CD14-positive monocyte (primary cell): ENCODE measurements at regions not wholly inside any gene's neighbourhood (a gene's known extent, or its start where the extent isn't known, plus 50 kb on each side); places are given as distances from the start of the nearest gene placed in this dataset.

Source experiments
- DNase-seq, 3 donors: peaks; one replicate each; pipeline ENCODE4 v3.0.0-alpha.2; 2011 to 2022
- H2AFZ ChIP-seq: 2 replicates; pipeline ENCODE4 v1.6.0; 2012; ENCODE audit warnings: mild to moderate bottlenecking, low read depth, low read length, inconsistent platforms; ENCODE audit not compliant: insufficient read depth, poor library complexity, severe bottlenecking
- H3K27ac ChIP-seq, 2 donors: 1 replicate in 1 of 2; 2 replicates in 1 of 2; pipeline ENCODE4 v1.5.1; 2012 to 2013; ENCODE audit warnings: low read length in 2 of 2, control low read depth in 1 of 2, inconsistent platforms in 1 of 2, low read depth in 1 of 2, mild to moderate bottlenecking in 1 of 2
- H3K27me3 ChIP-seq, 2 donors: one replicate each; pipeline versions ENCODE4 v1.6.0 to v1.6.1; 2011 to 2013; ENCODE audit warnings: low read length in 2 of 2; ENCODE audit not compliant: control insufficient read depth in 2 of 2, insufficient read depth in 2 of 2
- H3K36me3 ChIP-seq, 2 donors: replicated peaks in 1 of 2; 1 replicate in 1 of 2; 2 replicates in 1 of 2; pipeline versions ENCODE4 v1.5.1 to v1.6.1; 2012 to 2013; ENCODE audit warnings: low read length in 2 of 2, control low read depth in 1 of 2, inconsistent platforms in 1 of 2, mild to moderate bottlenecking in 1 of 2; ENCODE audit not compliant: insufficient read depth in 2 of 2, control insufficient read depth in 1 of 2
- H3K4me1 ChIP-seq, 2 donors: 1 replicate in 1 of 2; 2 replicates in 1 of 2; pipeline versions ENCODE4 v1.5.1 to v1.6.1; 2012 to 2013; ENCODE audit warnings: low read length in 2 of 2, control low read depth in 1 of 2, inconsistent platforms in 1 of 2, mild to moderate bottlenecking in 1 of 2, moderate library complexity in 1 of 2; ENCODE audit not compliant: insufficient read depth in 2 of 2, control insufficient read depth in 1 of 2
- H3K4me2 ChIP-seq: replicated peaks from 2 replicates; pipeline ENCODE3; 2012; ENCODE audit warnings: low read length, moderate library complexity, mild to moderate bottlenecking; ENCODE audit not compliant: poor library complexity, severe bottlenecking; ENCODE audit errors: extremely low read depth
- H3K4me3 ChIP-seq, 3 experiments: fragments of 200-600 bp in 1 of 3; sonication (generic) in 1 of 3; replicated peaks in 1 of 3; 1 replicate in 2 of 3; 2 replicates in 1 of 3; pipeline ENCODE4 v1.5.1; 2011 to 2013; ENCODE audit warnings: low read length in 3 of 3, mild to moderate bottlenecking in 3 of 3, control low read depth in 2 of 3, low read depth in 2 of 3, inconsistent platforms in 1 of 3, moderate library complexity in 1 of 3
- H3K79me2 ChIP-seq: 2 replicates; pipeline ENCODE4 v1.6.0; 2012; ENCODE audit warnings: mild to moderate bottlenecking, control low read depth, inconsistent platforms, low read length, moderate library complexity; ENCODE audit not compliant: insufficient read depth
- H3K9ac ChIP-seq: 2 replicates; pipeline ENCODE4 v1.6.0; 2017; ENCODE audit warnings: low read length, mild to moderate bottlenecking; ENCODE audit not compliant: insufficient read depth, poor library complexity, severe bottlenecking
- H3K9me3 ChIP-seq, 2 donors: replicated peaks in 1 of 2; 1 replicate in 1 of 2; 2 replicates in 1 of 2; pipeline versions ENCODE4 v1.5.1 to v1.6.1; 2012 to 2013; ENCODE audit warnings: low read length in 2 of 2, control low read depth in 1 of 2; ENCODE audit not compliant: control insufficient read depth in 1 of 2, insufficient read depth in 1 of 2
- H4K20me1 ChIP-seq: 2 replicates; pipeline ENCODE4 v1.6.0; 2012; ENCODE audit warnings: mild to moderate bottlenecking, low read length, control low read depth, moderate library complexity; ENCODE audit not compliant: insufficient read depth
- H3K27ac Mint-ChIP-seq, 7 donors: one replicate each; pipeline ENCODE4 v1.8.0; 2020; ENCODE audit warnings: mild to moderate bottlenecking in 7 of 7, mixed read lengths in 7 of 7, moderate library complexity in 6 of 7, inconsistent platforms in 2 of 7
- H3K27me3 Mint-ChIP-seq, 3 donors: one replicate each; pipeline ENCODE4 v1.8.0; 2021 to 2022; ENCODE audit warnings: low read depth in 3 of 3, mild to moderate bottlenecking in 3 of 3, mixed read lengths in 3 of 3, moderate library complexity in 3 of 3, inconsistent platforms in 1 of 3
- H3K36me3 Mint-ChIP-seq, 2 donors: one replicate each; pipeline ENCODE4 v1.8.0; 2020; ENCODE audit warnings: mixed read lengths in 2 of 2, inconsistent platforms in 1 of 2, mild to moderate bottlenecking in 1 of 2
- H3K4me1 Mint-ChIP-seq: one replicate; pipeline ENCODE4 v1.8.0; 2020; ENCODE audit warnings: mild to moderate bottlenecking, mixed read lengths
- H3K4me3 Mint-ChIP-seq, 2 donors: one replicate each; pipeline ENCODE4 v1.8.0; 2020; ENCODE audit warnings: mild to moderate bottlenecking in 2 of 2, mixed read lengths in 2 of 2, moderate library complexity in 1 of 2
- H3K9me3 Mint-ChIP-seq, 7 donors: one replicate each; pipeline ENCODE4 v1.8.0; 2020 to 2022; ENCODE audit warnings: mixed read lengths in 7 of 7, mild to moderate bottlenecking in 6 of 7, moderate library complexity in 6 of 7, inconsistent platforms in 2 of 7
- WGBS: methylation state at CpG from one replicate; pipeline ENCODE4 v1.1.5; 2013; ENCODE audit warnings: missing lambda C conversion rate; ENCODE audit not compliant: insufficient coverage; 5-methylcytosine and 5-hydroxymethylcytosine counted together
- intact Hi-C, 2 donors: fragments of 100-400 bp; cut with micrococcal nuclease; formaldehyde crosslinking; loops; one replicate each; pipeline versions ENCODE4 v1.15.0 to v1.15.1; 2023
- TF ChIP-seq, protein P1 (sequence below): fragments of 200-600 bp; IDR thresholded peaks from one replicate; pipeline ENCODE4 v1.8.0; 2022; ENCODE audit warnings: antibody characterized with exemption, mild to moderate bottlenecking

DNA sequence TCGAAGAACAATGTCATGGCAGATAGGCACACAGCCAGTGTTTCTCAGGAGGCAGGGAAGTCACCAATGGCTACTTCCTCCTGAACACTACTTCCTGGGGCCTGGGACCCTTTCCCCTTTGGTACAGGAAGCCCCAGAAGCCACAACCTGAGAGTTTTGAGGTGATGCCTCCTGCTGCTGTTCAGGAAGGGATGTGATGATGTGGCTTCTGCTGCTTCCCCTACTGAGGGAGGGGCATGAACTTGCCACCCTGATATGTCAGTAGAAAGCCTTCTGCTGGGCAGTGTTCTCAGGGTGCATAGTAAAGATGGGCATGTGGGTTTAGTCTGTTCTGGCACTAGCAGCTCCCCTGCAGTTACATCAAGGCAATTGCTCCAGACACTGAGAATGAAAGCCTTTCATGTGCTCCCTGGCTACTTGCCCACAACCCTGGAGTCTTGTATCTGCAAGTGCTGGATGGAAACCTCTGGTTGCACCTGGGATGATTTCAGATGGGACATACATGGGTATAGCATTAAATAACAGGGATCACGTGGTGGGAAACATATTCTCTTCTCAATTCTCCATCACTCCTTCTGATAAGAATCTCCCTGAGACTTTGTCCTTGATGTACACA, 69.3 kb downstream of the ADRA2A start:
- Mint-ChIP-seq H3K4me3 (no peak overlapping the region), H3K27ac (no peak overlapping the region), H3K27me3 (peaks cover 0 to 5% (median 3%) of the 10 kb centered on the region in 3 donors), H3K9me3 (peaks cover 0 to 3% (median 0%) of the 10 kb centered on the region in 7 donors), H3K4me1 (no peaks in the 10 kb centered on the region), H3K36me3 (no peaks in the 10 kb centered on the region)
- Histone ChIP-seq H3K4me3 (no peak overlapping the region), H4K20me1 (no peaks in the 10 kb centered on the region), H3K79me2 (no peaks in the 10 kb centered on the region), H2AFZ (no peak overlapping the region), H3K27ac (no peak overlapping the region), H3K4me1 (no peaks in the 10 kb centered on the region), H3K9ac (no peak overlapping the region), H3K27me3 (no peaks in the 10 kb centered on the region), H3K36me3 (no peaks in the 10 kb centered on the region), H3K4me2 (no peak overlapping the region), H3K9me3 (no peaks in the 10 kb centered on the region)
- no CpG with 5 or more reads among the region's 2 CpGs for WGBS
- DNase-seq = no peak
- intact Hi-C loops = no loop called here
- TF ChIP-seq, protein P1, sequence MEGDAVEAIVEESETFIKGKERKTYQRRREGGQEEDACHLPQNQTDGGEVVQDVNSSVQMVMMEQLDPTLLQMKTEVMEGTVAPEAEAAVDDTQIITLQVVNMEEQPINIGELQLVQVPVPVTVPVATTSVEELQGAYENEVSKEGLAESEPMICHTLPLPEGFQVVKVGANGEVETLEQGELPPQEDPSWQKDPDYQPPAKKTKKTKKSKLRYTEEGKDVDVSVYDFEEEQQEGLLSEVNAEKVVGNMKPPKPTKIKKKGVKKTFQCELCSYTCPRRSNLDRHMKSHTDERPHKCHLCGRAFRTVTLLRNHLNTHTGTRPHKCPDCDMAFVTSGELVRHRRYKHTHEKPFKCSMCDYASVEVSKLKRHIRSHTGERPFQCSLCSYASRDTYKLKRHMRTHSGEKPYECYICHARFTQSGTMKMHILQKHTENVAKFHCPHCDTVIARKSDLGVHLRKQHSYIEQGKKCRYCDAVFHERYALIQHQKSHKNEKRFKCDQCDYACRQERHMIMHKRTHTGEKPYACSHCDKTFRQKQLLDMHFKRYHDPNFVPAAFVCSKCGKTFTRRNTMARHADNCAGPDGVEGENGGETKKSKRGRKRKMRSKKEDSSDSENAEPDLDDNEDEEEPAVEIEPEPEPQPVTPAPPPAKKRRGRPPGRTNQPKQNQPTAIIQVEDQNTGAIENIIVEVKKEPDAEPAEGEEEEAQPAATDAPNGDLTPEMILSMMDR = no peak

DNA sequence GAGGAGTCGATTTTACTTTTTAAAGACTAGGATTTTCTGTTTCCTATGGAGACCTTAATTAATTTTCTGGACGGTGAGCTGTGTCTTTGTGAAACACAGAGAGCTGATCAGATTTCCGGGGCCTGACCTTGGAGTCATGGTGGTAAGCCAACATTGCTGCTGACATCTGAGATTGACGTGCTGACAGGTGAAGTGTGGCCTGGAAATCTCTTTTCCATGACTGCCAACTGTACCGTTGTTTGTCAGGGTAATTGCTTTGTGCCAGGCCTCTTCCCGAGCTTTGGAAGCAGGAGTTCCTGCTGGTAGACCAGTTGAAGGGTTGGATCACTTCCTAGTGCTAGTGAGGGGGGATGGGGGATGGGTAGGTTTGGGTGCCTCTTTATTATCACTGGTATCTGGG, 71.2 kb downstream of the ADRA2A start:
- H3K9me3 Mint-ChIP-seq = peaks cover 0 to 2% (median 0%) of the 10 kb centered on the region in 7 donors
- no peak overlapping the region for H3K27ac Mint-ChIP-seq
- no peaks in the 10 kb centered on the region for H3K9me3 ChIP-seq
- intact Hi-C loops = no loop called here
- H3K27ac ChIP-seq = no peak overlapping the region
- no peaks in the 10 kb centered on the region for H3K36me3 Mint-ChIP-seq
- TF ChIP-seq, protein P1 = no peak
- no peaks in the 10 kb centered on the region for H3K4me1 Mint-ChIP-seq
- 90% methylated on average over 6 of the region's 6 CpGs for WGBS
- H3K4me3 Mint-ChIP-seq = no peak overlapping the region
- DNase-seq = no peak
- H3K36me3 ChIP-seq = no peaks in the 10 kb centered on the region
- H3K4me2 ChIP-seq = no peak overlapping the region
- H3K27me3 ChIP-seq = no peaks in the 10 kb centered on the region
- H3K79me2 ChIP-seq = no peaks in the 10 kb centered on the region
- peaks cover 0 to 6% (median 5%) of the 10 kb centered on the region in 3 donors for H3K27me3 Mint-ChIP-seq
- H3K4me1 ChIP-seq = no peaks in the 10 kb centered on the region
- no peaks in the 10 kb centered on the region for H4K20me1 ChIP-seq
- no peak overlapping the region for H2AFZ ChIP-seq
- H3K9ac ChIP-seq = no peak overlapping the region
- no peak overlapping the region for H3K4me3 ChIP-seq
